HG02885 (cell line): ENCODE measurements at regions not wholly inside any gene's neighbourhood (a gene's known extent, or its start where the extent isn't known, plus 50 kb on each side); places are given as distances from the start of the nearest gene placed in this dataset.
"Not testable (repeated sequence)": the region's sequence is repeated elsewhere in the genome, so short reads cannot be mapped to it uniquely, and the experiment has no call there.

ENCODE experiments used
- ATAC-seq: cut with Tn5 transposase; IDR thresholded peaks from one replicate; pipeline ENCODE4 v1.9.1; 2021; ENCODE audit warnings: mild to moderate bottlenecking; ENCODE audit not compliant: unreplicated experiment, poor library complexity

DNA sequence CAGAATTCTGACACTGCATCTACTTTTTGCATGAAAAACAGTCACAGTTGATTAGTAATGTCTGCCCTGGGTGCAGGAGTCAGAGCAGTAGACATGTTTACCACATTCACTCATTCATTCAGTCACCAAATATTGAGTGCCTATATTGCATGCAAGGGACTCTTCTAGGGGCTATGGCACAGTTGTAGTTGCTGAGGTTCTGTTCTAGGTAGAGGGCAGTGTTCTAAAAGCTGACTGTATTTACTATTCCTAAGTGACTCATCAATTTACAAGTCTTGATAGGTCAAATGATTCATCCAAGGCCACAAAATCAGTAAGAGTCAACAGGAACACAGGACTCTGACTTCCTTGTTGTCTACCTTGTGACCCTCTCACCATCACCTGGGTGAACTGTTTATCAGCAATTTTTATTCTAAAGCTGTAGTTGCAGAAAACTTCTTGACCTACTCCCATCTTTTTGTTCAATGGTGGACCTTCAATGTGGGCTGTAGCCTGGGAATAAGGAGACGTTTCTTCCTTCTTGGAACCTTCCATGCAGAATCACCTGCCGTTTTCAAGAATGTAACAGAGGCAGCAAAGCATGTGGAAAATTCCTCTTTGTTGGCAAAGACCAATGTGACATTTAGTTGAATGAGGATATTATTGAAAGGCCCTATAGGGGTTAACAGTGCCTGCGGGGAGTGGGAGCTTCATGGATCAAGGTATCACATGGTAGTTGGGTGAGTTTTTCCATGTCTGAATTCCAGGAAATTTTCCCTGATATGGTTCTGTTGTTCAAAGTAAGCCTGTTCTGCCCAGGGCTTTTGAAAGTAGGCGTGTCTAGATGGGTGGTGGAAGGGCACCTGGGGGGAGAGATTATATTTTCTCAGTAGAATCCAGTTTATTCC is 223.2 kb downstream of the KTN1 start:
- no peak for ATAC-seq

DNA sequence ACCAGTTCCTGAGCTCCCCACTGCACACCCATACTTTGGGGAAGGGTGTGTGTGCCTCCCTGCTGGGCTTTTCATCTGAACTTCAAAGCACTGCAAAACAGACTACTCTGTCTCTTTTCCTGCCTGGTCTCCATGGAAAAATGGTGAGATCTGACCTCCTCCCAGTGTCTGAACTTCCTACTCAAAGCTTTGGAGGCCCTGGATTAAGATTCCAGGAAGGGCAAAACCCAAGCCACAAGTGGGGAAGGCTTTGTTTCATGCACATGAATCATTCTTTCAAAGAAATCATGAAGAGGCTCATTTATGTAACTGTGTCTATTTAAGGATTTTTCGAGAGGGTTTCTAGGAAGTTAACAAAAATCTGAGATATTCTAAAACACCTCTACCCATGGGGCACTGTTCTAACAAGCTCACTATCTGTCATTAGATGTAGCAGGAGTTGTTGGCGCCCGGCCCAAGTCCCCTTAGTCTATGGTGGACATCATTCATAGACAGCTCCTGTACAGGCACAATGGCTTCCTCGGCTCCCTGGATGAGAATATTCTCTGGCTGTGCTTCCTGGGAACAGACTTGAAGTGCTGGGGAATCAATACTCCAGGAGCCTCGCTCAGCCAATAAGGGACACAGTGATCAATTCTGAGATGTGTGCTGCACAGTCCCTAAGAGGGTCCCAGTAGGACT is 224.0 kb downstream of the KTN1 start:
- ATAC-seq, result no peak

GRCh38 chr14:55805250-55805649 is 225.2 kb downstream of the KTN1 start:
- no peak for ATAC-seq

GRCh38 chr14:55807053-55807880 is 227.3 kb downstream of the KTN1 start:
- ATAC-seq, result no peak

- no peak for ATAC-seq
These were observed 227.9 kb downstream of the KTN1 start for GRCh38 chr14:55807881-55808379.

DNA sequence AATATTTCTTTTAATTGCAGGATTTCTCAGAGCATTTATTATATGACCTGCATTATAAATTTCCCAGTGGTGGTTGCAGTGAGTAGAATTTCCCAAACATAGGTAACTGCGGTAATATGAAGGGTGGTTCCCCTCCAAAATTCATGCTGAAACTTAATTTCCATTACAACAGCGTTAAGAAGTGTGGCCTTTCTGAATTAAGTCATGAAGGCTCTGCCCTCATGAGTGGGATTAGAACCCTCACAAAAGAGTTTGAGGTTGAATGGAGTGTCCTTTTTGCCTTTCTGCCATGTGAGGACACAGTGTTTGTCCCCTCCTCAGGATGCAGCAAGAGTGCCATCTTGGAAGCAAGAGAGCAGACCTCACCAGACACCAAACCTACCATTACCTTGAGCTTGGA is 233.6 kb downstream of the KTN1 start:
- ATAC-seq, result no peak

- ATAC-seq, result no peak
These were observed 234.1 kb downstream of the KTN1 start for GRCh38 chr14:55814064-55814463.

GRCh38 chr14:55814873-55815272 is 234.9 kb downstream of the KTN1 start:
- ATAC-seq, result no peak

DNA sequence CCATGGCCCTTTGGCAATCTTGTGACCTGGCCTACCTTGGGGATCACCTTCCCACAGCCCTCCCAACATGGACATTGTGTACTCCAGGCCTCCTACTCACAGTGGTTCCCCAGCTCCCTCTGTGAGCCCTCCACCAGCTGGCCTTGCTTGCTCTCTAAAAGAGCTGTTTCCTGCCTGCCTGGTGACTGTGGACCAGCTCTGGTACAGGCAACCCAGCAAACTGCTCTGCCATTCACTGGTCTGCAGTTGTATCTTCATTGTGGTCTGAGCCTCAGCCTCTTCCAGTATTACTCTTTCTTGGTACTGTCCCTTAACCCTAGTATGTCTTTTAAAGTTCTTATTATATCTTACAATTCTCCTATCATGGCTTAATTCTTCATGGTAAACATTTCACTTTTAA is 236.2 kb downstream of the KTN1 start:
- no peak for ATAC-seq

- peak; percentile 83 for ATAC-seq
These were observed 239.8 kb downstream of the KTN1 start for GRCh38 chr14:55819610-55820304.

- ATAC-seq, result no peak
These were observed 242.9 kb downstream of the KTN1 start for GRCh38 chr14:55822906-55823305.

DNA sequence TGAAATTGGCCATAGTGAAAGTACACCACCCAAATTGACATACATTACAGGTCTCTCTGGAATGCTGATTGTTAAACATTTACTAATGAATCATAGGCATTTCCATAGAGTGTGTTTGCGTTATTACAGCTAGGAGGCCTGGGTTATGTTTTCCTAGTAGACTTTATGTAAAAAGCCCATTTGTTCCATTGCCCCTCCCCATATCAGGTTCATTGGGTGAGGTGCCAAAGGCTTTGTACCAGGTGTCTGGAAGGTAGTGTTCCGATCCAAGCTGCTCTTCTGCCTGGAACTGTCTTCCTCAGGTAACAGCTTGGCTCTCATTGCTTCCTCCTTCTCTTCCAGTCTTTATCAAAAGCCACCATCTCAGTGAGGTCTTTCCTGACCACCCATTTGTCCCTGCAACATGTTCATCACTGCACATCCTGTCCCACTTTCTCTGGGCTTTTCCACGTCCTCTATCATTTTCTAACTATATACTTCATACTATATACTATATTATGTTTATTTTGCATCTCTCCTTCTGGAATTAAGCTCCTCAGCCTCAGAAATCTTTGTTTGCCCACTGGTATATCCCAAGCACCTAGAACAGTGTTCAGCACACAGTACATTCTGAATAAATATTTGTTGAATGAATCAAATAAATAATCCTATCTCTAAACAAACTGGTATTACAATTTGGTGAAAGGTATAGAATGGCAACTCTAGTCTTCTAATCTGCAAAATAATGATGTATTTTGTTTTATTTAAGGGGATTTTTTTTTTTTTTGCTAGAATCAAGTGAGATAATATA is 252.3 kb downstream of the KTN1 start:
- ATAC-seq, result no peak

DNA sequence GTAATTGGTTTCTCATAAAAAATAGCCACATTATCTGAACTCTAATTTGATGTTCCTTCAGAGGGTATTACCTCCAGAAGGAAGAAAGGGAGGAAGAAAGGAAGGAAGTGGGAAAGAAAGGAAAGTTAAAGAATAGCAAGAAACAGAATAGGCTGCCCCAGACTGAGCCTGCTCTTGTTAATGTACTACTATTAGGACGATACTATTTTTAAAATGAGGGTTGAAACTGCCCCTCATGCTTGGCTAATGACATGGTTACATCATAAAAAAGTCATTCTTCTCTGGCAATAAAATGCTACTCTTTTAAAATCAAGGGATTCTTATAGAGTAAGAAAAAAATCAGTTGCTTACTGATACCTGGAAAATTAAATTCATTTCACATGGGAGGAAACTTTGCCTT is 253.0 kb downstream of the KTN1 start:
- no peak for ATAC-seq

GRCh38 chr14:55834390-55834789 is 254.4 kb downstream of the KTN1 start:
- ATAC-seq, result no peak

GRCh38 chr14:55835985-55836384 is 256.0 kb downstream of the KTN1 start:
- ATAC-seq, result no peak

GRCh38 chr14:55837467-55837866 is 257.5 kb downstream of the KTN1 start:
- ATAC-seq, result no peak

DNA sequence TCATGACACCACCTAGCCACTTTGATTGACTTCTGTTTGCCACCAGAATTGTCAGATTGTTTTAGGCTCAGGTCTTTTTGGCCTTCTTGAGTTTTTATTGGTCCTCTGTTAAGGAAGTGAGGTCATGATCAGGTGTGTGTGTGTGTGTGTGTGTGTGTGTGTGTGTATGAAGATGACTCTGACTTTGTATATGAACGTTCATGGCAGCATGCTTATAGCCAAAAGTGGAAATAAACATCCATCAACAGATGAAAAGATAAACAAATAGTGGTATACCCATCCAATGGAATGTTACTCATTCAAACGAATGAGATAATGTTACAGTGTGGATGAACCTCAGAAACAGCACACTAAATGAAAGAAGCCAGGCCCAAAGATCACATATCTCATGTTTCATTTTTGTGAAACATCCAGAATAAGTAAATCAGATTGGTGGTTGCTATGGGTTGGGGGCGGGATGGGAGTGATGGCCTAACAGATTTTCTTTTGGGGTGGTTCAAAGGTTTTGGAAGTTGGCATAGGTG is 258.6 kb downstream of the KTN1 start:
- no peak for ATAC-seq

DNA sequence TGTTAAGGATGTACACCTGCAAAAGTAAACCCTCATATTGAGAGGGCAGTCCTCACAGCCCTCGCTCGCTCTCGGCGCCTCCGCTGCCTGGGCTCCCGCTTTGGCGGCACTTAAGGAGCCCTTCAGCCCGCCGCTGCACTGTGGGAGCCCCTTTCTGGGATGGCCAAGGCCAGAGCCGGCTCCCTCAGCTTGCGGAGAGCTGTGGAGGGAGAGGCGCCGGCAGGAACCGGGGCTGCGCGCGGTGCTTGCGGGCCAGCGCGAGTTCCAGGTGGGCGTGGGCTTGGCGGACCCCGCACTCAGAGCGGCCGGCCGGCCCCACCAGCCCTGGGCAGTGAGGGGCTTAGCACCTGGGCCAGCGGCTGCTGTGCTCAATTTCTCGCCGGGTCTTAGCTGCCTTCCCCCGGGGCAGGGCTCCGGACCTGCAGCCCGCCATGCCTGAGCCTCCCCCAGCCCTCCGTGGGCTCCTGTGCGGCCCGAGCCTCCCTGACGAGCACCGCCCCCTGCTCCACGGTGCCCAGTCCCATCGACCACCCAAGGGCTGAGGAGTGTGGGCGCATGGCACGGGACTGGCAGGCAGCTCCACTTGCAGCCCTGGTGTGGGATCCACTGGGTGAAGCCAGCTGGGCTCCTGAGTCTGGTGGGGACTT is 259.4 kb downstream of the KTN1 start:
- ATAC-seq, result not testable (repeated sequence)

DNA sequence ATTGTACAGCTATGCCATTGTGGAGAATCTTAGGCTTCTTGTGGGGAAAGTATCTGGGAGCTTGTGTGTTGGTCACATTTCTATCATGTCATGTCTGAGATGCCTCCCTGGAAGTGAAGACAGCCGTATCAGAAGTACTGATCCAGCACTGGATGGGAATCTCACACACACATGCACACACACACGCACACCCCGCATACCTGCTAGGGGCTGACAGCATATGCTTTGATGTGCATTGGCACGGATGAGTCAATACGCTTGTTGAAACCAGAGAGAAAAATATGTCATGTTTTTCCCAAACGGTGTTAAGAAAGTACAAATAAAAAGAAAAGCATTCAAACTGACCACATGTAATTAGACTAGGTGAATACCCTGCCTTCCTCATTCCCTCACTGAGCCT is 260.8 kb downstream of the KTN1 start:
- no peak for ATAC-seq
